ENCODE measurements at regions not wholly inside any gene's neighbourhood (a gene's known extent, or its start where the extent isn't known, plus 50 kb on each side); places are given as distances from the start of the nearest gene placed in this dataset.
"Not testable (repeated sequence)": the region's sequence is repeated elsewhere in the genome, so short reads cannot be mapped to it uniquely, and the experiment has no call there.

DNA sequence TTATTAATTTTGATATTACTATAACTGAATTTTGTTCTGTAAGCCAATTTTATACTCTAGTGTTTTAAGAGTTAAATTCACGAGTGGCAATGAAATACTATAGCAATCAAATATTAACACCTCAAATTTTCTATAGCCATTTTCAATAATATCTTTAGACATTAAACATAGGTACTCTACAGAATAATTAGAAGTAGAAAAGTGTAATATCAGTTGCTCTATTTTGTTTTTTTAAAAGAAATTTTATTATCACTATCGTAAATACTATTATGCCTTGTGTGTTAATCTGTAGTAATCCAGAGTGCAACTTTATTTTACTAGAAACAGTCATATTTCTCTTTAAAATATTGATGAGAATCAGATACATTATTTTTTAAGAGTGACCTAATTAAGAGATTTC, 691.2 kb downstream of the USP25 start:
- DNase-seq (ENCODE audit: low read depth), result no peak

- DNase-seq (ENCODE audit: low read depth), result no peak
Observed at GRCh38 chr21:16421965-16422364, 692.2 kb downstream of the USP25 start.

GRCh38 chr21:16422702-16423101, 692.9 kb downstream of the USP25 start:
- no peak for DNase-seq (ENCODE audit: low read depth)

- DNase-seq (ENCODE audit: low read depth), result no peak
Observed at GRCh38 chr21:16423921-16424320, 694.1 kb downstream of the USP25 start.

DNA sequence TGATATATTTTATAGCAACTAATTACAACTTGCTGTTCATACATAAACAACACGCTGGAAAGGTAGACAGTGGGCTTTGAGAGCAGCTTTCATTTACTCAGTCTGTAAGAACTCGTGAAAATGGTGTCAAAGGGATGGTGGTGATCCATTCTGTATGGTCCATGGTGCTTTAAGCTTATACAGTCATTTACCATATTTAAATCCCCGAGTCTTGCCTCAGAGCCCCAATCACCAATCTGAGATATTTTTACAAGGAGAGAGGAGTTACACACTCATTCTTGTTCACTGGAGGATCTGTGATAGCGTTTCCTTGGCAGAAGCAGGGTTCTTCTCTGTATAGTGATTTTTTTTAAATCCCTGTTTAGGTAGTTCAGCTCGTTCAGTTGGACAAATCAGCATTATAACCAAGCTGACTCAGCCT, 694.6 kb downstream of the USP25 start:
- DNase-seq (ENCODE audit: low read depth), result no peak

- DNase-seq (ENCODE audit: low read depth), result no peak
Observed at GRCh38 chr21:16425376-16425775, 695.6 kb downstream of the USP25 start.

GRCh38 chr21:16426936-16427335, 697.2 kb downstream of the USP25 start:
- DNase-seq (ENCODE audit: low read depth), result no peak

DNA sequence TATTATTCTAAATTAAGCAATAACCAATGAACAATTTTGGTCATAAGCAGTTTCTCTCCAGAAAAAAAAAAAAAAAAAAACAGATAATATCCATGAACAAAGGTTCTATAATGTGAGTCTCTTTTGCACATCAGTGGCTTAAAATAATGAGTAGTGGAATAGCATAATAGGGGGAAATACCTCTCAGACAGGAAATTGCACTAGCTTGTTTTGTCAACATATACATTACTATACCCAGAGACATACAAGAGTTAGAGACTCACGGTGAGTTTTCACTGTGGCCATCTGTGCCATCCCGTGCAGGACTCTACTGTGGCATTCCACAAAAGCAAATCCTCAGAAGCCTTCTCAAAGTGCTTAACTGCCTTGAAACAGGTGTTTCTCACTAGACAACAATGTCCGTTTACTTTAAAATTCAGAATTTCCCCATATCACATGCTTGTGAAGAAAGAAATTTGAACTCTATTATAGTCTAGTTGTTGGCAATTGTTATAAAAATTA, 697.9 kb downstream of the USP25 start:
- DNase-seq (ENCODE audit: low read depth), result no peak

- no peak for DNase-seq (ENCODE audit: low read depth)
Observed at GRCh38 chr21:16437586-16437985, 707.8 kb downstream of the USP25 start.

DNA sequence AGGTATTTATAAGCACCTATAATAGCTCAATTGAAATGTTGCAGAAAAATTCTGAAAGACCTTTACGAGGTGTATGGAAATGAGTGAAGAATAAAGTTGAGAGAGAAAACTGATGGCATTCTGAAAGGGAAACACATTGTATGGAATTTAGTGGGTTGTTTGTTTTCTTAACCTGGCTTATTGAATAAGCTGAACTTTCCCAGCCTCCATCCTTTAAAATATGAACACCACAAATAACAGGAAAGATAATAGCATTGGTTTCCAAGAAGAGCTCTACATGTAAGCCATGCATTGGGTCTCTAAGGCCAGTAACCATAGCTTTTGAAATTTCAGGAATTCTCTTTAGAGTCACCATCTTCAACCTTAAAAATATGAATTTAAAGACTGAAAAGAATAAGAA, 709.0 kb downstream of the USP25 start:
- no peak for DNase-seq (ENCODE audit: low read depth)

GRCh38 chr21:16441789-16442188, 712.0 kb downstream of the USP25 start:
- no peak for DNase-seq (ENCODE audit: low read depth)

- no peak for DNase-seq (ENCODE audit: low read depth)
Observed at GRCh38 chr21:16454399-16454798, 724.6 kb downstream of the USP25 start.

GRCh38 chr21:16455526-16455925, 725.7 kb downstream of the USP25 start:
- DNase-seq (ENCODE audit: low read depth), result no peak

DNA sequence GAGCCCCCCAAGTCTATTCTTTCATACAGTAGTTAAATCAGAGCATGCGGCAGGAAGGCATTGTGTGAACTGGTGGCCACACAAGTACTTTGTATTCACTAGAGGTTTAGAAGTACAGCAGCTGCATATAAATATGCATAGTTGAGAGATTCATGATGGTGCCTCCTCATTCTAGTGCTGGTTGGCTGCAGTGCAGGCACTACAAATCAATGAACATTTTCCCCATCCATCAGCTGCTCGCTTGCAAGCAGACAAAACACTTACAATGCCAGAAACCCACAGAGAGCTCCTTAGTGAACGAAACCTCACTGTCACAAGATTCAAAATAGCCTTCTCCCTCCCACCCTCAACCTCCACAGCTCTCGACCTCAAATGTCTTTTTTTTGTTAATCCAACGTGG, 726.2 kb downstream of the USP25 start:
- DNase-seq (ENCODE audit: low read depth), result no peak

- DNase-seq (ENCODE audit: low read depth), result no peak
Observed at GRCh38 chr21:16457498-16457897, 727.7 kb downstream of the USP25 start.

DNA sequence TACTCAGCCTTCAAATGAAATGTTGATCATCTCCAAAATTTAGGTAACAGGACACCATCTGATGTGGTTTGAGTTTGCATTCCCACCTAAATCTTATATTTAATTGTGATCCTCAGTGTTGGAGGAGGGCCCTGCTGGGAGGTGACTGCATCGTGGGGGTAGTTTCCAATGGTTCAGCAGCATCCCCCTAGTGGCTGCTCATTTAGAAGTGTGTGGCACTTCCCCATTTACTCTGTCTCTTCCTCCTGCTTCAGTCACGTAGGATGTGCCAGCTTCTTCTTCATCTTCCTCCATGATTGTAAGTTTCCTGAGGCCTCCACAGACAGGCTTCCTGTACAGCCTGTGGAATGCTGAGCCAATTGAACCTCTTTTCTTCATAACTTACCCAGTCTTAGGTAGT, 731.2 kb downstream of the USP25 start:
- DNase-seq (ENCODE audit: low read depth), result no peak

- not testable (repeated sequence) for DNase-seq (ENCODE audit: low read depth)
Observed at GRCh38 chr21:16464211-16464889, 734.6 kb downstream of the USP25 start.

DNA sequence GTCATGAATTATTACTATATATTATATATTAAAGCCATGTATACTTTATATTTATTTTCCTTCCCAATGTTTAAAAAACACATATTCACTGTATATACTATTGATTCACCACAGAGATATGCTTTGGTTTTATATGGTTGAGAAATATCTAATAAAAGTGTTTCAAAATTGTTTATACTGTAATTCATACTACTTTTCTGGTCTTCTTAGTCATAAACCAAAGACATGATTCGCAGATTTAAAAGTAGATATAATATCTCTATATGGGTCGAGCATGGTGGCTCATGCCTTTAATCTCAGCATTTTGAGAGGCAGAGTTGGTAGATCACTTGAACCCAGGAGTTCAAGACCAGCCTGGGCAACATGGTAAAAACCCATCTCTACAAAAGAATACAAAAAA, 738.4 kb downstream of the USP25 start:
- DNase-seq (ENCODE audit: low read depth), result no peak

- DNase-seq (ENCODE audit: low read depth), result no peak
Observed at GRCh38 chr21:16473988-16474387, 744.2 kb downstream of the USP25 start.

- DNase-seq (ENCODE audit: low read depth), result no peak
Observed at GRCh38 chr21:16476056-16476825, 746.5 kb downstream of the USP25 start.

GRCh38 chr21:16488042-16488441, 758.3 kb downstream of the USP25 start:
- DNase-seq (ENCODE audit: low read depth), result no peak

DNA sequence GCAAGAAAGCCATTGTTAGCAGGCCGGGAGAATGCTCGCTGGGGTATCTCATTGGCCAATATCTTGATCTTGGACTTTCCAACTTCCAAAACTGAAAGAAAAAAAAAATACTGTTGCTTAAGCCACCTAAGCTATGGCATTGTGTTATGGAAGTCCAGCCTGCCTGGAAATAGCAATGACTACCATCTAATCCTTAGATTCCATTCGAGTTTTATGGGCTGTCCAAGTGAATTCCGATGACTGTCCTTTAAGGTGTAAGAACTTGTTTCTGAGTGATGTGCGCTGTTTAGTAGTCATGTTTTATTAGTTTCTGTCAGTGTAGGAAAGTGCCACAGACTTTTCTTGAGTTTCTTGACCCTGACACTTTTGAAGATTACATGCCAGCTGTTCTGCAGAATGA, 762.6 kb downstream of the USP25 start:
- DNase-seq (ENCODE audit: low read depth), result no peak

GRCh38 chr21:16492892-16493291, 763.1 kb downstream of the USP25 start:
- no peak for DNase-seq (ENCODE audit: low read depth)

- no peak for DNase-seq (ENCODE audit: low read depth)
Observed at GRCh38 chr21:16496609-16497008, 766.8 kb downstream of the USP25 start.
